ENCODE measurements at regions not wholly inside any gene's neighbourhood (a gene's known extent, or its start where the extent isn't known, plus 50 kb on each side); places are given as distances from the start of the nearest gene placed in this dataset.

- no peak for TF ChIP-seq EZH2 (IDR thresholded peaks at IDR 0.05; ENCODE audit: low read length, missing control alignments)
- TF ChIP-seq, protein P1, sequence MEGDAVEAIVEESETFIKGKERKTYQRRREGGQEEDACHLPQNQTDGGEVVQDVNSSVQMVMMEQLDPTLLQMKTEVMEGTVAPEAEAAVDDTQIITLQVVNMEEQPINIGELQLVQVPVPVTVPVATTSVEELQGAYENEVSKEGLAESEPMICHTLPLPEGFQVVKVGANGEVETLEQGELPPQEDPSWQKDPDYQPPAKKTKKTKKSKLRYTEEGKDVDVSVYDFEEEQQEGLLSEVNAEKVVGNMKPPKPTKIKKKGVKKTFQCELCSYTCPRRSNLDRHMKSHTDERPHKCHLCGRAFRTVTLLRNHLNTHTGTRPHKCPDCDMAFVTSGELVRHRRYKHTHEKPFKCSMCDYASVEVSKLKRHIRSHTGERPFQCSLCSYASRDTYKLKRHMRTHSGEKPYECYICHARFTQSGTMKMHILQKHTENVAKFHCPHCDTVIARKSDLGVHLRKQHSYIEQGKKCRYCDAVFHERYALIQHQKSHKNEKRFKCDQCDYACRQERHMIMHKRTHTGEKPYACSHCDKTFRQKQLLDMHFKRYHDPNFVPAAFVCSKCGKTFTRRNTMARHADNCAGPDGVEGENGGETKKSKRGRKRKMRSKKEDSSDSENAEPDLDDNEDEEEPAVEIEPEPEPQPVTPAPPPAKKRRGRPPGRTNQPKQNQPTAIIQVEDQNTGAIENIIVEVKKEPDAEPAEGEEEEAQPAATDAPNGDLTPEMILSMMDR (conservative IDR thresholded peaks at IDR 0.05 in 1 of 2, IDR thresholded peaks at IDR 0.05 in 1 of 2; ENCODE audit: low read depth in 1 of 2, low read length in 2 of 2): no peak
Measured at GRCh38 chr6:14455427-14455826, 337.9 kb downstream of the CD83 start.
